ENCODE measurements at regions not wholly inside any gene's neighbourhood (a gene's known extent, or its start where the extent isn't known, plus 50 kb on each side); places are given as distances from the start of the nearest gene placed in this dataset.
A peak's percentile ranks its signal among the peaks of the same experiment; 100 is the strongest.

DNA sequence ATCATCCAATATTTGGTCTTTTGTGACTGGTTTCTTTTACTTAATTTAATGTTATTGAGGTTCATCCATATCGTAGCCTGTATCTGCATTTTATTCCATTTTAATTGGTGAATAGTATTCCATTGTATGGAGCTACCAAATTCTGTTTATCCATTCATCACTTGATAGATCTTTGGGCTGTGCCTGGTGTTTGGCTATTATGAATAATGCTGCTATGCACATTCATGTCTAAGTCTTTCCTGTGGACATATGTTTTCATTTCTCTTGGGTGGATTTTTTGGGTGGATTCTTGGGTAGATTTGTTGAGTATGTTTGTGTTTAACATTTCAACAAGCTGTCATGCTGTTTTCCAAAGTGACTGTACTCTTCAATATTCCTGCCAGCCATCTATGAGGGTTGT is 52.5 kb upstream of the NEDD4L start:
- no peak for DNase-seq (ENCODE audit: low read depth, low spot score)

GRCh38 chr18:57989536-57989935 is 54.5 kb upstream of the NEDD4L start:
- no peak for DNase-seq (ENCODE audit: low read depth, low spot score)

DNA sequence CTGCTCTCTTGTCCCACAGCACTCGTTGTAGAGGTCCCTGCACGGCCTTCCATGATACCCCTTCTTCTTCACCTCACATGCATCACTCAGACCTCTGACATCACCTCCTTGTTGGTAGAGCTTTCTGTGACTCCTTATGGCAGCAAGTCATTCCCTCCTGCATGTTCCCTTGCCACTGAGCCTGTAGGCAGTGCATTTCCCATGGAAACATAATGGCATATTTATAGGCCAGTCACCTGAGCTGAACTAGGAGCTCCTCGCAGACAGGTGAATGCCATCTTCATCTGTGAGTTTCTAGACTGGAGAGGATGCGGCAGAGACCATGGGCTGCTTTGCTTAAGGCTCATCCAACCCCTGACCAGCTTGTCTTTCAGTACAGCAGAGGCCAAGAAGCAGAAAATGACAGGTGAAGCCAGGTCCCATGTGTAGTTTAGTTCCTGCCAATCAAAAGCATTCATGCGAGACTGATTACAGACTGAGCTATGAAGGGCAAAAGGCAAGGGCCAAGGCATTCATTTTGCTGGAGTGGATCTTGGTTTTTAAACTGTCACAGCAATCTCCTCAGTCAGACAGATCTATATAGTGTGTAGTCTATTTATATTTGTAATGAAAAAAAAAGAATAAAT is 59.4 kb upstream of the NEDD4L start:
- no peak for DNase-seq (ENCODE audit: low read depth, low spot score)

DNA sequence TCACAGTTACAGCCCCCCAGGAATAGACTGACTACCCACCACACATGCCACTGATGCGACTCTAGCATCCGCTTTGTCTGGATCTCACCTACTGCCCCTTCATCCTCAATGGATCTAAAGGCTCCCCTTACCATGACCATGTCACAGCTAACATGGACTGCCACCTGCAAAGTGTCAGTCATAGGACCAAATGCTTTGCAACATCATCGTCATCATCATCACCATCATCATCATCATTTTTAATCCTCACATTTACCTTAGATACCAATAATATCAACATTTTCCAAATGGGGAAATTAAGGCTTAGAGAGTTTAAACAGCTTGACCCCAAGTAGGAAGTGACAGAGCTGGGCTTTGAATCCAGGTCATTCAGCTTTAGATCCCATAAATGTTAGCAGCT is 60.1 kb upstream of the NEDD4L start:
- no peak for DNase-seq (ENCODE audit: low read depth, low spot score)

DNA sequence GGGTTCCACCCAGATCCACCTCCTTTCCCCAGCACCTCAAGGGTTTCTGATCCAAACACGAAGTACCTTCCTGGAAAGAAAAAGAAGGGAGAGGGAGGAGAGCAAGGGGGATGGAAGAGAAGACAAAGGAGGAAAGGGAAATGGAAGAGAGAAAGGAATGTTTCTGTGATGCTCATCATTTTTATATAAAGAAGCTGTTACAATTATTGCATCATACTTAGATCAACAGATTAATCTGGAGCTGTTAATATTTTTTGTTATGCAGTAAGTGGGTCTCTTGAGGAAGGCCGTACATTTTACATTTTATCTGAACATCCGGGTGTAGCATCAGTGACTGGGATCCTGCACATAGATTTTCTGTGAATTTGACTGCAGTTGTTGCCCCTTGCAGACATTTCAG is 60.6 kb upstream of the NEDD4L start:
- DNase-seq (ENCODE audit: low read depth, low spot score): no peak

GRCh38 chr18:57982372-57983021 is 61.5 kb upstream of the NEDD4L start:
- DNase-seq (ENCODE audit: low read depth, low spot score): no peak

DNA sequence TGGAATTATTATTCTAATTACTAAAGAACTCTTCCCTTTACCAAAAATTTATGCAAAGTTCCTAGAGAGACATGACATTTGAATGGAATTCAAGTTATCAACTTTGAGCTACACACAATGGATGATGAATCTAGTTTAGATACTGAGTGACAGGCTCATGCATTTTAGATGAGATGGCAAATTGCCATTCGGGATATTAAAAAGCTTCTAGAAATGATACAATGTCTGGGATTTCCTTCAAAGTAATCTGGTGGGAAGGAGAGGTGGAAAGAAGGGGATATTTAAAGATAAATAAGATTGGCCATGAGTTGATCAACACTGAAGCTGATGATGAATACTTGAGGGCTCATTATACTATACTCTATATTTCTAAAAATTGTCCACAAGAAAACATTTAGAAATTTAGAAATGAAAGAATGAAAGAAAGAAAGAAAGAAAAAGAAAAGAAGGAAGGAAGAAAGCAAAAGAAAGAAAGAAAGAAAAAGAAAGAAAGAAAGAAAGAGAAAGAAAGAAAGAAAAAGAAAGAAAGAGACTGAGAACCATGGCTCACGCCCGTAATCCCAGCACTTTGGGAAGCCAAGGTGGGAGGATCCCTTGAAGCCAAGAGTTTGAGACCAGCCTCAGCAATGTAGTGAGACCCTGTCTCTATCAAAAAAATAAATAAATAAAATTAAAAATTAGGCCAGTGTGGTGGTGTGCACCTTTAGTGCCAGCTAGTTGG is 62.6 kb upstream of the NEDD4L start:
- DNase-seq (ENCODE audit: low read depth, low spot score): no peak

- no peak for DNase-seq (ENCODE audit: low read depth, low spot score)
Measured at GRCh38 chr18:57980573-57981307, 63.3 kb upstream of the NEDD4L start.

- DNase-seq (ENCODE audit: low read depth, low spot score): no peak
Measured at GRCh38 chr18:57976230-57976773, 67.7 kb upstream of the NEDD4L start.

DNA sequence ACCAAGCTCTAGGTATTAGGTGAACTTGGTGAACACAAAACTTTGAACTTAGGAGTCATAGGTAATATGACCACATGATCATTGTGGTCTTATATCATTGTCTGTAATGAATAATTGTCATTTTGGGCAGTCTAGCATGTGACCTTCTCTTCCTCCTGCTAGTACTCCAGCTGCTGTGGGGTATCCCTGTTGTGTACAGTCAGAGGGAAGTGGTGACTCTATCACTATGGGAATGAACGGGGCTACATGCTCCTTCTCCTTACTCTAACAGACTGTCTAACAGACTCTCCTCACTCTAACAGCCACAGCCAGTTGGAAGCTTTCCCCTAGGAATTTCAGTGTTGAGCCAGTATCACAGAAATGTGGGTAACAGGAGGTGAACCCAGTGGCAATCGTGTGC is 68.2 kb upstream of the NEDD4L start:
- no peak for DNase-seq (ENCODE audit: low read depth, low spot score)

DNA sequence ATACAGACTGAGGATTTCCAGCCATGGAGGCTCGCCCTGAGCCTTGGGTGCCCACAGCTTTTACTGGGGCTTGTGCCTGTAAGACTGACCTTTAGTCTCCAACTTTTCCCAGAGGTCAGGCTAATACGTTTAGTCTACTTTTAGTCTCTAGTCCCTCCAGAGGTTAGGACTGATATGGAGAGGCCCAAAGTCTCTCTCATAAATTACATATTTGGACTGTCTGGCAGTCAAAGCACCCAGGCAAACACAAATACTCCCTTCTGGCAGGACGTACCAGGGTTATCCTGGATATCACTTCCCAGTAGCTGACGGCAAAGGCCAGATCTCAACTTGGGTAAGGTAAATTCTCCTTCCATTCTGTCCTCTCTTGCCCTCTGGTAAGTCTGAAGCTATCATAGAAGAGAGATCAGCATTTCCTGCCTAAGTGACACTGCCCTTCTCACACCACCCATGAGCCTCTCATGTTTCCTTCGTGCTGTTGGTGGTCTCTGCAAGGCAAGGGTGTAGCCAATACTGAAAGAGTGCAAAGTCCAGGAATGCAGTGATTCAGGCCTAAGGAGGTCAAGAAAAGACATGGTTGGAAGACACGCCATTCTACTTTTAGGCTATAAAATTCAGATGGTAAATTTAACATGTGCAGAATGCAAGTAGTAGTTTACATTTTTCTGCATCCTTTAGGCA is 69.3 kb upstream of the NEDD4L start:
- no peak for DNase-seq (ENCODE audit: low read depth, low spot score)

GRCh38 chr18:57973889-57974288 is 70.1 kb upstream of the NEDD4L start:
- no peak for DNase-seq (ENCODE audit: low read depth, low spot score)

DNA sequence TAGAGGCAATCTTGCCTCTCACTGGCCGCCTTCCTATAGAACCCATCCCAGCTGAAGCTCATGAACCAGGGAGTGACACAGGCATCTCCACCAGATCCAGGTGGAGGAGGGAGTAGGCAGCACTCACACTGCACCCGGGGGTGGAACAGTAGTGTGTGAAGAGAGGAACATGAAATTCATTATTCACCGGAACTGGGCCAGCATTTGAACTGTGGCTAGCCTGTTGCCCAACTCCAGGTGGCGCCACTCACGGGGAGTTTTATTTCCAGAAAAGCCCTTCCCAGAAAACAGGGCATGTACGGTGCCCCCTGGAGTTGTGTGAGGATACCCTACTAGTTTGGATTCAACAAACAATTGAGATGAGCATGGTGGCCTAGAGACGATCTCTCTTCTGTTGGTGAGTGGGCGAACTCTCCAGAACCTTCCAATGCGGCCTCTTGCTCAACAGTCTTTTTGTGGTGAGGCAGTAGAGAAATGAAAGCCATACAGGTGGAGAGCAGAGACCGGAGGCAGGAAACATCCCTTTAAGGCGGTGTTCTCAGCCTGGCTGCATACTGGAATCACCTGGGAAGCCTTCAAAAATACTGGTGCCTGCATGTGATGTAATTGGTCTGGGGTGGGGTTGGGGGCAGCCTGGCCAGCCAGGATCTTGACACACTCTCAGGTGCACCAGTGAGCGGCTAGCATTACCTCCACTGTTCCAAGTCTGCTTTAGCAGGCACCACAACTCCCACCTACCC is 73.5 kb upstream of the NEDD4L start:
- peak; percentile 28 for DNase-seq (ENCODE audit: low read depth, low spot score)

DNA sequence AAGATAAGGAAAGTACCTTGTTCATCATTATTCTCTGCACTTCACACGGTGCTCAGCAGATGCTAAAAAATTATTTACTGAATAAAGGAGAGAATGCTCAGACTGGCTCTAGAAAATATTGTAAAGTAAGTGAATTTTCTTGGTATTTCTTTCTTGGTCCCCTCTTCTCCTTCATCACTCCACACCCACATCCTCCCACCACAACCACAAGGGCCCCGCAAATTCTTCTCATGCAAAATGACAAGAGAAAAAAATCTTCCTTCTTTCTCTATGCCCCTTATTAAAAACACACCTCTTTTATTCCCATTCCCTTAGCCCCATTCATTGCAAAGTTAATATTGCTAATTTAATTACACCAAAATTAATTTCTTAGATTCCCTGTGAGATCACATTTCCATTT is 74.2 kb upstream of the NEDD4L start:
- DNase-seq (ENCODE audit: low read depth, low spot score): no peak

DNA sequence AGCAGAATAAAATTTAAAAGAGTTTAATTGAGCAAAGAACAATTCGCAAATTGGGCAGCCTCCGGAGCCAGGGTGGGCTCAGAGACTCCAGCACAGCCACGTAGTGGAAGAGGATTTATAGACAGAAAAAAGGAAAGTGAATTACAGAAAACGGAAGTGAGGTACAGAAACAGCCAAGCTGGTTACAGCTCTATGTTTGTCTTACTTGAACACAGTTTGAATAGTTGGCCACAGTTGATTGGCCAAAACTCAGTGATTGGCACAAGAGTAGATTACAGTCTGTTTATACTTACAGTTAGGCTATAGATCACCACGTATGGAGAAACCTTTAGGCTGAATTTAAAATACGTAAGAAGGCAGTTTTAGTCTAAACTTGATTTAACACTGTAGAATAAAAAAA is 78.8 kb upstream of the NEDD4L start:
- DNase-seq (ENCODE audit: low read depth, low spot score): no peak

DNA sequence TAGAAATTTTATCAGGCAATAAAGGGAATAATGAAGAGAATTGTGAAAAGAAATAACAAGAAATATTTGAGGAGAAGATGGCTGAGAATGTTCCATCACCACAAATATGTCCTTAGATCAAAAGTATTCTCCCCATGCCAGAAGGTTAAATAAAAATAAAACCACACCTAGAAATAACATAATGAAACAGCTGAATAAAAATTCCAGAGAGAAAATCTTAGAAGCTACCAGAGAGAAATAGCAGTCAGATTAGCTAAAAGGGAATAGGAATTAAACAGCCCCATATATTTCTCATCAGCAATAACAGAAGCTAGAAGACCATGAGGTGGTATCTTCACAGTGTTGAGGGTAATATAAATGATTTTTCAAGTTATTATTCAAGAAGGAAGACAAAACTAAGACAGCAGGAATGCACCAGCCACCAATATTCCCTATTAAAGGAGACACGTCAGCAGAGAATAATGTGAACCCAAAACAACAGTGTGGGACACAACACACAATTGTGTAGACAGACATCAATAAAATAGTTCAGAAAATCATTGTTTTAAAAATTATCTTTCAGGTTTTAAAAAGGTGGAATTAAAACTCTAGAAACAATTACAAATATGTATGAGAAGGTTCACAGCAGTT is 82.0 kb upstream of the NEDD4L start:
- no peak for DNase-seq (ENCODE audit: low read depth, low spot score)

DNA sequence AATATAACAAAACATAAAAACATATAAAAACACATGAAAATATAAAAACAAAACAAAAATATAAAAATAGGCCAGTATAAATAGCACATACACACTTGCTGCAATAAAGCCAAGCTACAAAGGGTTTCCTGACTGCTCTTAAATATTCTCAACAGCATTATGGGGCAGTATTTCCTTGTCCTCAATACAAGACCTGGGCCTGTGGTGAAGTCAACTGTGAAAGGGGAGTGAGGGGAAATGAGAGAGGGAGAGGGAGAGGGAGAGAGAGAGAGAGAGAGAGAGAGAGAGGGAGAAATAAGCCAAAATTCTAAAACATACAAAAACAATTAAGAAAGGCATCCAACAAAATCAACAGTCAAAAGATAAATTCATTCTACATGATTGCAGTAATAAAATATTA is 82.6 kb upstream of the NEDD4L start:
- no peak for DNase-seq (ENCODE audit: low read depth, low spot score)

GRCh38 chr18:57959278-57959677 is 84.7 kb upstream of the NEDD4L start:
- DNase-seq (ENCODE audit: low read depth, low spot score): no peak

DNA sequence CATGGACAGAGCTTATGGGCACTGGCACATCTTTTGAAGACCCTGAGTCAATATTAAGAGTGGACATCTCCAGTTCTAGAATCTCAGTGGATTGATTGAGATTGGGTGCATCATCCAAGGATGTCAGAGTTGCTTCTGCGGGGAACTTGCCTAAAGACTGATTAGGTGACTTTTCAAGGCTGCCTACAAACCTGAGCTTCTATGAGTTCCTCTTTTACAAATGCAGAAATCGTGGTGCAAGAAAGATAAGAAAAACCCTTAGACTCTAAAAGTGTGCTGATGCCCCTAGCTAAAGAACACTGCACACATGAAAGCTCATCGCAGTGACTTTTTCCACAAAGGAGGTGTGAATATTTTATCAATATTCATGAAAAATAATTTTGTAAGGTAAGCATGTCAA is 86.8 kb upstream of the NEDD4L start:
- no peak for DNase-seq (ENCODE audit: low read depth, low spot score)

DNA sequence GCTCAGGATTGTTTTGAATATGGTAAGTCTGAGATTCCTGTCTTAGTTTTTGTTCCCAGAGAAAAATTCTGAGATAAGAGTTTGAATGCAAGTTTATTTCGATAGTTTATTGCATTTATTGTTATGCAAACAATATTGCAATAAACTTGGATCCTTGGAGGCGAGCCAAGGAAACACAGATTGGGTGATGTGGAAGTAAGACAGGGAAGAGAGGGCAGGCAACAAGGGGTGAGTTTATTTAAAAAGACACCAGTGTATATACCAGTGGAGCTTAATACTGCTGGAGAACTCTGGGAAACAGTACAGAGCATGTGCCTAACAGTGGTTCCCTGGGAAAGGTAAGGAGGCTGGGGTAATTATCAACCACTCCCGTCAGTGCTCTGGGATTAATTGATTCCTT is 87.5 kb upstream of the NEDD4L start:
- no peak for DNase-seq (ENCODE audit: low read depth, low spot score)
